HFF-Myc (cell line): ENCODE measurements at regions not wholly inside any gene's neighbourhood (a gene's known extent, or its start where the extent isn't known, plus 50 kb on each side); places are given as distances from the start of the nearest gene placed in this dataset.

Source experiments
- DNase-seq: peaks from one replicate; pipeline ENCODE4 v3.0.0-alpha.2; 2011; ENCODE audit warnings: low read depth; ENCODE audit errors: extremely low read depth
- H3K4me3 ChIP-seq: replicated peaks from 2 replicates; pipeline ENCODE4 v1.5.1; 2011; ENCODE audit warnings: low read depth, mild to moderate bottlenecking, control low read depth, low read length
- CTCF ChIP-seq: IDR thresholded peaks from 2 replicates; pipeline ENCODE4 v1.5.1; 2012; ENCODE audit warnings: mild to moderate bottlenecking, low read depth, low read length, control low read depth; ENCODE audit errors: missing control alignments

GRCh38 chr9:14967450-14968321 is 57.5 kb upstream of the FREM1 start:
- TF ChIP-seq CTCF, result no peak
- DNase-seq, result no peak
- no peak overlapping the region for H3K4me3 ChIP-seq

GRCh38 chr9:14962193-14962882 is 52.1 kb upstream of the FREM1 start:
- no peak overlapping the region for H3K4me3 ChIP-seq
- no peak for DNase-seq
- TF ChIP-seq CTCF, result no peak

GRCh38 chr9:14961372-14962068 is 51.3 kb upstream of the FREM1 start:
- TF ChIP-seq CTCF, result no peak
- H3K4me3 ChIP-seq, result no peak overlapping the region
- DNase-seq, result no peak

- DNase-seq, result no peak
- H3K4me3 ChIP-seq, result no peak overlapping the region
- no peak for TF ChIP-seq CTCF
These were observed 50.7 kb upstream of the FREM1 start for GRCh38 chr9:14960881-14961280.
